Mammary epithelial cell (primary cell): ENCODE measurements at regions not wholly inside any gene's neighbourhood (a gene's known extent, or its start where the extent isn't known, plus 50 kb on each side); places are given as distances from the start of the nearest gene placed in this dataset.

Experiments used
- EZH2 ChIP-seq: IDR thresholded peaks from 2 replicates; pipeline ENCODE4 v1.6.1; 2012; ENCODE audit warnings: low read length, inconsistent platforms, borderline replicate concordance
- TF ChIP-seq, protein P1 (sequence below), 2 donors: IDR thresholded peaks in 1 of 2; conservative IDR thresholded peaks in 1 of 2; 2 replicates each; pipeline ENCODE4 v1.5.1; 2011 to 2012; ENCODE audit warnings: inconsistent platforms in 2 of 2, low read length in 2 of 2, mild to moderate bottlenecking in 2 of 2, control low read depth in 1 of 2, low read depth in 1 of 2; ENCODE audit not compliant: insufficient read depth in 1 of 2; ENCODE audit errors: extremely low read depth in 1 of 2

DNA sequence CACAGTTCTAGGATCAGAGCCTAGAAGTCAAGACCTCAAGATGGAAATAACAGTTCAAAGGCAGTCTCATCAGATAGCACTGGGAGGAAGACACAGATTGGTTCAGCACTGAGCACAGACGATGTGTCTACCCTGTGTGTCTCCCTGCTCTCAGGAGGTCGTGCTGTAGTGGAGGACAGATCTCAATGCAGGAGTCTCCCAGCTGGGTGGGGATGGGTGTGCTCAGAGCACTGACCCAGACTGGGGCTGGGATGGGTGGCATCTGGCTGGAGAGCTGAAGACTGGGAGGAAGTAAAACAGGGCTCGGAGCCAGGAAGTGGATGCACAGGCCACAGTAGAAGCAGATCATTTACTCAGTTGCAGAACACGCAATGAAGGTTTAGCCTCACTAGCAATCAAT is 69.5 kb upstream of the GDF10 start:
- TF ChIP-seq, protein P1, sequence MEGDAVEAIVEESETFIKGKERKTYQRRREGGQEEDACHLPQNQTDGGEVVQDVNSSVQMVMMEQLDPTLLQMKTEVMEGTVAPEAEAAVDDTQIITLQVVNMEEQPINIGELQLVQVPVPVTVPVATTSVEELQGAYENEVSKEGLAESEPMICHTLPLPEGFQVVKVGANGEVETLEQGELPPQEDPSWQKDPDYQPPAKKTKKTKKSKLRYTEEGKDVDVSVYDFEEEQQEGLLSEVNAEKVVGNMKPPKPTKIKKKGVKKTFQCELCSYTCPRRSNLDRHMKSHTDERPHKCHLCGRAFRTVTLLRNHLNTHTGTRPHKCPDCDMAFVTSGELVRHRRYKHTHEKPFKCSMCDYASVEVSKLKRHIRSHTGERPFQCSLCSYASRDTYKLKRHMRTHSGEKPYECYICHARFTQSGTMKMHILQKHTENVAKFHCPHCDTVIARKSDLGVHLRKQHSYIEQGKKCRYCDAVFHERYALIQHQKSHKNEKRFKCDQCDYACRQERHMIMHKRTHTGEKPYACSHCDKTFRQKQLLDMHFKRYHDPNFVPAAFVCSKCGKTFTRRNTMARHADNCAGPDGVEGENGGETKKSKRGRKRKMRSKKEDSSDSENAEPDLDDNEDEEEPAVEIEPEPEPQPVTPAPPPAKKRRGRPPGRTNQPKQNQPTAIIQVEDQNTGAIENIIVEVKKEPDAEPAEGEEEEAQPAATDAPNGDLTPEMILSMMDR (conservative IDR thresholded peaks at IDR 0.05 in 1 of 2, IDR thresholded peaks at IDR 0.05 in 1 of 2; ENCODE audit: extremely low read depth in 1 of 2, insufficient read depth in 1 of 2, low read depth in 1 of 2, low read length in 2 of 2): no peak
- TF ChIP-seq EZH2: no peak
